ENCODE measurements at regions not wholly inside any gene's neighbourhood (a gene's known extent, or its start where the extent isn't known, plus 50 kb on each side); places are given as distances from the start of the nearest gene placed in this dataset.

DNA sequence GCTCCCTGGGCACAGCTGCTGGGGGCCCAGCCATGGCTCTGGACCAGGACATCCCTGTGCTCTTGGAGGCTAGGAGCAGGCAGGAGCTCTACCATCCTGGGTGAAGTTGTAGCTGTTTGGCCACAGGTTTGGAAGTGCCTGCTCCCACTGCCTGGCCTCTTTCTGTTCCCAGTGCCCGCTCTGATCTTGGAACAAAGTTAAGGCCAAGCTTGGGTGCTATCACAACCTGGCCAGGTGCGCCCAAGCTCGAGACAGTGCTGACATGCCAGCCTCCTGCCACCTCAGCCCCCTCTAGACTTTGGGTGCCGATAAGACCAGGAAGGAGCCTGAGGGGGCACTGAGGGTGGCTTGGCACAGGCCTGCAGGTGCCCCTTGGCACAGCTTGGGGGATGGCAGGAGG, 686.1 kb upstream of the AADAT start:
- H3K27ac ChIP-seq (ENCODE audit: extremely low read depth, low read depth, low read length): no peak overlapping the region
- no peaks in the 10 kb centered on the region for H3K4me1 ChIP-seq (replicated peaks in 1 of 2; ENCODE audit: control insufficient read depth in 2 of 2, insufficient read depth in 2 of 2, low read length in 2 of 2)
- H4K20me1 ChIP-seq (replicated peaks; ENCODE audit: control insufficient read depth, insufficient read depth, low read length): no peaks in the 10 kb centered on the region
- in situ Hi-C loops (cut with MboI) (no loop called here), intact Hi-C loops (cut with micrococcal nuclease) (no loop called here)
- H3K79me2 ChIP-seq (ENCODE audit: control insufficient read depth, insufficient read depth, low read length): no peaks in the 10 kb centered on the region
- no peak for FAIRE-seq
- H3K9me1 ChIP-seq (ENCODE audit: control insufficient read depth, insufficient read depth, low read length): no peaks in the 10 kb centered on the region
- no peaks in the 10 kb centered on the region for H3K27me3 ChIP-seq (ENCODE audit: control insufficient read depth in 2 of 2, insufficient read depth in 2 of 2, low read length in 2 of 2)
- H3K36me3 ChIP-seq (ENCODE audit: control insufficient read depth, insufficient read depth, low read length): no peaks in the 10 kb centered on the region
- 4% methylated on average over 3 of the region's 4 CpGs for WGBS (ENCODE audit: insufficient coverage, low coverage, missing lambda C conversion rate)
- no peak for DNase-seq (ENCODE audit: extremely low read depth in 1 of 4, low spot score in 3 of 4)
- no peak overlapping the region for H3K4me3 ChIP-seq
- ChIA-PET CTCF (ENCODE audit: low intra/inter-chr PET ratio) (no interaction called here), POLR2A (no interaction called here)
- ATAC-seq: no peak
- BruUV-seq (replicated peaks): no TSS peak
- no peak overlapping the region for H3K9ac ChIP-seq (ENCODE audit: insufficient read depth in 1 of 2, low read depth in 2 of 2, low read length in 2 of 2)
- TF ChIP-seq HDGF (IDR thresholded peaks at IDR 0.05): no peak
- TF ChIP-seq ETS1 (conservative IDR thresholded peaks at IDR 0.05; ENCODE audit: control insufficient read depth, low read depth, low read length): no peak
- no peak for TF ChIP-seq MCM7 (IDR thresholded peaks at IDR 0.05)
- TF ChIP-seq ZNF274 (IDR thresholded peaks at IDR 0.05; ENCODE audit: borderline replicate concordance, low read depth, low read length): no peak
- TF ChIP-seq, protein P1, sequence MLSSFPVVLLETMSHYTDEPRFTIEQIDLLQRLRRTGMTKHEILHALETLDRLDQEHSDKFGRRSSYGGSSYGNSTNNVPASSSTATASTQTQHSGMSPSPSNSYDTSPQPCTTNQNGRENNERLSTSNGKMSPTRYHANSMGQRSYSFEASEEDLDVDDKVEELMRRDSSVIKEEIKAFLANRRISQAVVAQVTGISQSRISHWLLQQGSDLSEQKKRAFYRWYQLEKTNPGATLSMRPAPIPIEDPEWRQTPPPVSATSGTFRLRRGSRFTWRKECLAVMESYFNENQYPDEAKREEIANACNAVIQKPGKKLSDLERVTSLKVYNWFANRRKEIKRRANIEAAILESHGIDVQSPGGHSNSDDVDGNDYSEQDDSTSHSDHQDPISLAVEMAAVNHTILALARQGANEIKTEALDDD (IDR thresholded peaks at IDR 0.05): no peak
- TF ChIP-seq, protein P2, sequence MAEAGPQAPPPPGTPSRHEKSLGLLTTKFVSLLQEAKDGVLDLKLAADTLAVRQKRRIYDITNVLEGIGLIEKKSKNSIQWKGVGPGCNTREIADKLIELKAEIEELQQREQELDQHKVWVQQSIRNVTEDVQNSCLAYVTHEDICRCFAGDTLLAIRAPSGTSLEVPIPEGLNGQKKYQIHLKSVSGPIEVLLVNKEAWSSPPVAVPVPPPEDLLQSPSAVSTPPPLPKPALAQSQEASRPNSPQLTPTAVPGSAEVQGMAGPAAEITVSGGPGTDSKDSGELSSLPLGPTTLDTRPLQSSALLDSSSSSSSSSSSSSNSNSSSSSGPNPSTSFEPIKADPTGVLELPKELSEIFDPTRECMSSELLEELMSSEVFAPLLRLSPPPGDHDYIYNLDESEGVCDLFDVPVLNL (CRISPR knock-in tag; IDR thresholded peaks at IDR 0.05; ENCODE audit: low read depth): no peak
- no peak for TF ChIP-seq ZNF324 (CRISPR knock-in tag; IDR thresholded peaks at IDR 0.05)
- no peak for TF ChIP-seq NFIC (IDR thresholded peaks at IDR 0.05)
- TF ChIP-seq ZNF778 (CRISPR knock-in tag; IDR thresholded peaks at IDR 0.05): no peak
- no peak for TF ChIP-seq ARHGAP35 (IDR thresholded peaks at IDR 0.05; ENCODE audit: partially characterized antibody)
- TF ChIP-seq MAFF (IDR thresholded peaks at IDR 0.05; ENCODE audit: low read length): no peak
- TF ChIP-seq OTX1 (CRISPR knock-in tag; IDR thresholded peaks at IDR 0.05): no peak
- no peak for TF ChIP-seq SP2 (IDR thresholded peaks at IDR 0.05; ENCODE audit: extremely low read depth, low read depth, low read length, poor library complexity, severe bottlenecking)
- TF ChIP-seq BRD9 (IDR thresholded peaks at IDR 0.05; ENCODE audit: low read depth, partially characterized antibody): no peak
- no peak for TF ChIP-seq SFPQ (IDR thresholded peaks at IDR 0.05; ENCODE audit: low read depth, low read length)
- H3K9me3 ChIP-seq (replicated peaks; ENCODE audit: control insufficient read depth, insufficient read depth, low read depth, low read length): no peaks in the 10 kb centered on the region
- no peak overlapping the region for H2AFZ ChIP-seq (ENCODE audit: low read depth, low read length)
- H3K4me2 ChIP-seq (ENCODE audit: insufficient read depth, low read length): no peak overlapping the region

Measured in K562 (cell line).